SU-DHL-6 (cell line): ENCODE measurements at regions not wholly inside any gene's neighbourhood (a gene's known extent, or its start where the extent isn't known, plus 50 kb on each side); places are given as distances from the start of the nearest gene placed in this dataset.

Experiments used
- EZH2phosphoT487 ChIP-seq: fragments of 200-600 bp; sonication (generic), shearing (Covaris generic); conservative IDR thresholded peaks from 2 replicates; pipeline ENCODE4 v1.6.1; 2018; ENCODE audit warnings: mild to moderate bottlenecking, antibody characterized with exemption, low read length, moderate library complexity, mixed read lengths
- TF ChIP-seq, protein P1 (sequence below): fragments of 200-600 bp; sonication (generic); IDR thresholded peaks from one replicate; pipeline ENCODE4 v1.5.1; 2017; ENCODE audit warnings: antibody characterized with exemption, mild to moderate bottlenecking, low read length, moderate library complexity; ENCODE audit not compliant: insufficient read depth, poor library complexity, severe bottlenecking

DNA sequence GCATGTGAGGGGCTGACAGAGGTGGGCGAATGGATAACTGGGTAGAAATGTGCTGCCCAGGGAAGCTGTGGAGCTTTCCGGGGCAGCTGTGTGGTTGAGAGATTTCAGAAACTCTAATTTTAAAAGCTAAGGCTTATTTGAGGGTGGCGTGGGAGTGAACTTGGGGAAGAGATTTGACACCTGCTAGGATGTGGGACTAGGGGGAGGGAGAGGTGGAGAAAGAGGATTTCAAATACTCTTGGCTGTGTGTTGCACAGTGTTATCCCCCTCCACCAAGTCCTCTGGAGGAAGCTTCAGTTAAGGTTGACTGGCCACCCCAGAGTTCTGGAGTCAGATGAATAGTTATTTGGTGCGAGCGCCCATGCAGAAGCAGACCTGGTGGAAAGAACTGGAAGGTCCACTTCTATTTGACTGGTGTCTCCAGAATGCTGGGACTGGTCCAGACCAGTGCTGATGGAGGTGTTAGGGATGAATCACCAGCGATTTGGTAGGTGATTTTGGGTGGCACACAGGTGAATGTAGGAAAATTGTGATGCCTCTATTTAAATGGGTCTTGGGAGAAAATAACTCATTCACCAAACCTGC, 72.8 kb upstream of the ALX4 start:
- TF ChIP-seq, protein P1, sequence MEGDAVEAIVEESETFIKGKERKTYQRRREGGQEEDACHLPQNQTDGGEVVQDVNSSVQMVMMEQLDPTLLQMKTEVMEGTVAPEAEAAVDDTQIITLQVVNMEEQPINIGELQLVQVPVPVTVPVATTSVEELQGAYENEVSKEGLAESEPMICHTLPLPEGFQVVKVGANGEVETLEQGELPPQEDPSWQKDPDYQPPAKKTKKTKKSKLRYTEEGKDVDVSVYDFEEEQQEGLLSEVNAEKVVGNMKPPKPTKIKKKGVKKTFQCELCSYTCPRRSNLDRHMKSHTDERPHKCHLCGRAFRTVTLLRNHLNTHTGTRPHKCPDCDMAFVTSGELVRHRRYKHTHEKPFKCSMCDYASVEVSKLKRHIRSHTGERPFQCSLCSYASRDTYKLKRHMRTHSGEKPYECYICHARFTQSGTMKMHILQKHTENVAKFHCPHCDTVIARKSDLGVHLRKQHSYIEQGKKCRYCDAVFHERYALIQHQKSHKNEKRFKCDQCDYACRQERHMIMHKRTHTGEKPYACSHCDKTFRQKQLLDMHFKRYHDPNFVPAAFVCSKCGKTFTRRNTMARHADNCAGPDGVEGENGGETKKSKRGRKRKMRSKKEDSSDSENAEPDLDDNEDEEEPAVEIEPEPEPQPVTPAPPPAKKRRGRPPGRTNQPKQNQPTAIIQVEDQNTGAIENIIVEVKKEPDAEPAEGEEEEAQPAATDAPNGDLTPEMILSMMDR: no peak
- no peak for TF ChIP-seq EZH2phosphoT487
